ENCODE measurements at regions not wholly inside any gene's neighbourhood (a gene's known extent, or its start where the extent isn't known, plus 50 kb on each side); places are given as distances from the start of the nearest gene placed in this dataset.

GRCh38 chr7:85950871-85951270 lies 692.8 kb upstream of the GRM3 start:
- H3K9me3 Mint-ChIP-seq = peaks cover 24% of the 10 kb centered on the region
- H3K4me1 Mint-ChIP-seq (ENCODE audit: low read depth) = no peaks in the 10 kb centered on the region

GRCh38 chr7:85950418-85950817 lies 693.3 kb upstream of the GRM3 start:
- no peak overlapping the region for H3K27ac Mint-ChIP-seq
- H3K4me1 Mint-ChIP-seq (ENCODE audit: low read depth) = no peaks in the 10 kb centered on the region
- H3K36me3 Mint-ChIP-seq = no peaks in the 10 kb centered on the region
- H3K27me3 Mint-ChIP-seq = no peaks in the 10 kb centered on the region
- DNase-seq = no peak
- intact Hi-C loops (cut with micrococcal nuclease) = no loop called here
- no peak overlapping the region for H3K4me3 Mint-ChIP-seq
- POLR2A ChIA-PET = no interaction called here
- H3K9me3 Mint-ChIP-seq = peaks cover 26% of the 10 kb centered on the region
- CTCF ChIA-PET = no interaction called here

More at GRCh38 chr7:85950871-85951270, 692.8 kb upstream of the GRM3 start:
- Mint-ChIP-seq H3K27ac (no peak overlapping the region), H3K27me3 (no peaks in the 10 kb centered on the region), H3K4me3 (no peak overlapping the region), H3K36me3 (no peaks in the 10 kb centered on the region)
- POLR2A ChIA-PET = no interaction called here
- CTCF ChIA-PET = no interaction called here
- intact Hi-C loops (cut with micrococcal nuclease) = no loop called here
- no peak for DNase-seq

GRCh38 chr7:85947767-85948166 lies 695.9 kb upstream of the GRM3 start:
- H3K9me3 Mint-ChIP-seq = peaks cover 29% of the 10 kb centered on the region
- no peak for DNase-seq
- H3K4me3 Mint-ChIP-seq = no peak overlapping the region
- no peaks in the 10 kb centered on the region for H3K27me3 Mint-ChIP-seq
- intact Hi-C loops (cut with micrococcal nuclease) = no loop called here
- no peak overlapping the region for H3K27ac Mint-ChIP-seq
- H3K36me3 Mint-ChIP-seq = no peaks in the 10 kb centered on the region
- H3K4me1 Mint-ChIP-seq (ENCODE audit: low read depth) = no peaks in the 10 kb centered on the region
- ChIA-PET CTCF (no interaction called here), POLR2A (no interaction called here)

GRCh38 chr7:85940798-85941197 lies 702.9 kb upstream of the GRM3 start:
- Mint-ChIP-seq H3K27ac (no peak overlapping the region), H3K9me3 (peaks cover 18% of the 10 kb centered on the region), H3K27me3 (no peaks in the 10 kb centered on the region), H3K4me3 (no peak overlapping the region), H3K4me1 (ENCODE audit: low read depth) (no peaks in the 10 kb centered on the region), H3K36me3 (no peaks in the 10 kb centered on the region)
- ChIA-PET CTCF (interaction anchor here (0.6 to 0.8 kb wide), 2 partner anchors 11 to 19 kb away, joined by 3 read pairs; no protein-coding TSS in a partner anchor), POLR2A (no interaction called here)
- intact Hi-C loops (cut with micrococcal nuclease) = no loop called here
- no peak for DNase-seq

- DNase-seq = no peak
- POLR2A ChIA-PET = no interaction called here
- Mint-ChIP-seq H3K4me1 (ENCODE audit: low read depth) (no peaks in the 10 kb centered on the region), H3K36me3 (no peaks in the 10 kb centered on the region), H3K4me3 (no peak overlapping the region), H3K27me3 (no peaks in the 10 kb centered on the region), H3K27ac (no peak overlapping the region), H3K9me3 (peaks cover 13% of the 10 kb centered on the region)
- CTCF ChIA-PET = no interaction called here
- intact Hi-C loops (cut with micrococcal nuclease) = no loop called here
These were observed 711.8 kb upstream of the GRM3 start for GRCh38 chr7:85931919-85932318.

GRCh38 chr7:85928500-85928899 lies 715.2 kb upstream of the GRM3 start:
- ChIA-PET POLR2A (no interaction called here), CTCF (no interaction called here)
- H3K27ac Mint-ChIP-seq = no peak overlapping the region
- no peak for DNase-seq
- intact Hi-C loops (cut with micrococcal nuclease) = no loop called here
- no peaks in the 10 kb centered on the region for H3K4me1 Mint-ChIP-seq (ENCODE audit: low read depth)
- no peaks in the 10 kb centered on the region for H3K36me3 Mint-ChIP-seq
- peaks cover 8% of the 10 kb centered on the region for H3K9me3 Mint-ChIP-seq
- H3K4me3 Mint-ChIP-seq = no peak overlapping the region
- no peaks in the 10 kb centered on the region for H3K27me3 Mint-ChIP-seq

GRCh38 chr7:85927226-85927625 lies 716.5 kb upstream of the GRM3 start:
- ChIA-PET CTCF (no interaction called here), POLR2A (no interaction called here)
- no peaks in the 10 kb centered on the region for H3K36me3 Mint-ChIP-seq
- H3K9me3 Mint-ChIP-seq = peaks cover 8% of the 10 kb centered on the region
- intact Hi-C loops (cut with micrococcal nuclease) = no loop called here
- H3K4me3 Mint-ChIP-seq = no peak overlapping the region
- no peak for DNase-seq
- H3K4me1 Mint-ChIP-seq (ENCODE audit: low read depth) = no peaks in the 10 kb centered on the region
- no peak overlapping the region for H3K27ac Mint-ChIP-seq
- H3K27me3 Mint-ChIP-seq = no peaks in the 10 kb centered on the region

GRCh38 chr7:85924062-85924461 lies 719.6 kb upstream of the GRM3 start:
- peaks cover 6% of the 10 kb centered on the region for H3K9me3 Mint-ChIP-seq
- no peaks in the 10 kb centered on the region for H3K27me3 Mint-ChIP-seq
- no peak for DNase-seq
- intact Hi-C loops (cut with micrococcal nuclease) = no loop called here
- POLR2A ChIA-PET = no interaction called here
- no peaks in the 10 kb centered on the region for H3K36me3 Mint-ChIP-seq
- H3K4me3 Mint-ChIP-seq = no peak overlapping the region
- H3K4me1 Mint-ChIP-seq (ENCODE audit: low read depth) = no peaks in the 10 kb centered on the region
- CTCF ChIA-PET = no interaction called here
- no peak overlapping the region for H3K27ac Mint-ChIP-seq

- Mint-ChIP-seq H3K4me3 (no peak overlapping the region), H3K27me3 (no peaks in the 10 kb centered on the region), H3K9me3 (peaks cover 12% of the 10 kb centered on the region), H3K36me3 (no peaks in the 10 kb centered on the region), H3K27ac (no peak overlapping the region), H3K4me1 (ENCODE audit: low read depth) (no peaks in the 10 kb centered on the region)
- ChIA-PET POLR2A (no interaction called here), CTCF (no interaction called here)
- intact Hi-C loops (cut with micrococcal nuclease) = no loop called here
- no peak for DNase-seq
These were observed 727.7 kb upstream of the GRM3 start for GRCh38 chr7:85916016-85916415.

GRCh38 chr7:85914437-85914836 lies 727.6 kb upstream of the SEMA3D start:
- Mint-ChIP-seq H3K27me3 (no peaks in the 10 kb centered on the region), H3K27ac (no peak overlapping the region), H3K9me3 (peaks cover 12% of the 10 kb centered on the region), H3K4me3 (no peak overlapping the region), H3K4me1 (ENCODE audit: low read depth) (no peaks in the 10 kb centered on the region), H3K36me3 (no peaks in the 10 kb centered on the region)
- intact Hi-C loops (cut with micrococcal nuclease) = no loop called here
- CTCF ChIA-PET = no interaction called here
- POLR2A ChIA-PET = no interaction called here
- no peak for DNase-seq

GRCh38 chr7:85908051-85908450 lies 721.2 kb upstream of the SEMA3D start:
- CTCF ChIA-PET = no interaction called here
- intact Hi-C loops (cut with micrococcal nuclease) = no loop called here
- H3K4me3 Mint-ChIP-seq = no peak overlapping the region
- H3K4me1 Mint-ChIP-seq (ENCODE audit: low read depth) = no peaks in the 10 kb centered on the region
- no peak overlapping the region for H3K27ac Mint-ChIP-seq
- H3K27me3 Mint-ChIP-seq = no peaks in the 10 kb centered on the region
- POLR2A ChIA-PET = no interaction called here
- DNase-seq = no peak
- H3K36me3 Mint-ChIP-seq = no peaks in the 10 kb centered on the region
- H3K9me3 Mint-ChIP-seq = peaks cover 17% of the 10 kb centered on the region

GRCh38 chr7:85897967-85898366 lies 711.1 kb upstream of the SEMA3D start:
- POLR2A ChIA-PET = no interaction called here
- intact Hi-C loops (cut with micrococcal nuclease) = no loop called here

GRCh38 chr7:85896531-85896930 lies 709.7 kb upstream of the SEMA3D start:
- ChIA-PET CTCF (no interaction called here), POLR2A (no interaction called here)
- Mint-ChIP-seq H3K27ac (no peak overlapping the region), H3K9me3 (no peaks in the 10 kb centered on the region), H3K36me3 (no peaks in the 10 kb centered on the region), H3K4me3 (no peak overlapping the region), H3K27me3 (no peaks in the 10 kb centered on the region), H3K4me1 (ENCODE audit: low read depth) (no peaks in the 10 kb centered on the region)
- DNase-seq = no peak
- intact Hi-C loops (cut with micrococcal nuclease) = no loop called here

More at GRCh38 chr7:85897967-85898366, 711.1 kb upstream of the SEMA3D start:
- Mint-ChIP-seq H3K27me3 (no peaks in the 10 kb centered on the region), H3K27ac (no peak overlapping the region), H3K36me3 (no peaks in the 10 kb centered on the region), H3K4me3 (no peak overlapping the region), H3K9me3 (no peaks in the 10 kb centered on the region), H3K4me1 (ENCODE audit: low read depth) (no peaks in the 10 kb centered on the region)
- DNase-seq = no peak
- CTCF ChIA-PET = interaction anchor here (0.5 kb wide), 1 partner anchor 571 kb away, joined by 3 read pairs; no protein-coding TSS in a partner anchor

GRCh38 chr7:85895835-85896234 lies 709.0 kb upstream of the SEMA3D start:
- Mint-ChIP-seq H3K27me3 (no peaks in the 10 kb centered on the region), H3K4me1 (ENCODE audit: low read depth) (no peaks in the 10 kb centered on the region), H3K4me3 (no peak overlapping the region), H3K9me3 (no peaks in the 10 kb centered on the region), H3K36me3 (no peaks in the 10 kb centered on the region), H3K27ac (no peak overlapping the region)
- ChIA-PET CTCF (interaction anchor here (0.5 kb wide), 1 partner anchor 1010 kb away, joined by 4 read pairs; no protein-coding TSS in a partner anchor), POLR2A (no interaction called here)
- DNase-seq = no peak
- intact Hi-C loops (cut with micrococcal nuclease) = no loop called here
